ENCODE measurements at regions not wholly inside any gene's neighbourhood (a gene's known extent, or its start where the extent isn't known, plus 50 kb on each side); places are given as distances from the start of the nearest gene placed in this dataset.

GRCh38 chr14:101017209-101017608 is 113.7 kb upstream of the RTL1 start:
- no peak for TF ChIP-seq CTCF (IDR thresholded peaks at IDR 0.05)
- TF ChIP-seq POLR2A (IDR thresholded peaks at IDR 0.05), result no peak
